ENCODE measurements at regions not wholly inside any gene's neighbourhood (a gene's known extent, or its start where the extent isn't known, plus 50 kb on each side); places are given as distances from the start of the nearest gene placed in this dataset.

GRCh38 chr5:28286566-28286965, 1248.2 kb upstream of the CDH9 start:
- TF ChIP-seq CTCF (IDR thresholded peaks at IDR 0.05), result no peak
- no peak for TF ChIP-seq POLR2AphosphoS5 (IDR thresholded peaks at IDR 0.05)
